Vagina (tissue), 2 donors: ENCODE measurements at regions not wholly inside any gene's neighbourhood (a gene's known extent, or its start where the extent isn't known, plus 50 kb on each side); places are given as distances from the start of the nearest gene placed in this dataset.

Experiments used
- DNase-seq, 2 donors: peaks; one replicate each; pipeline ENCODE4 v3.0.0-alpha.2; 2017; ENCODE audit errors: extremely low spot score in 2 of 2
- H3K27ac ChIP-seq: fragments of 200-600 bp; sonication (generic); one replicate; pipeline ENCODE4 v1.5.1; 2019
- H3K27me3 ChIP-seq: fragments of 200-600 bp; sonication (generic); one replicate; pipeline ENCODE4 v1.5.1; 2019
- H3K36me3 ChIP-seq, 2 donors: fragments of 200-600 bp; sonication (generic); one replicate each; pipeline ENCODE4 v1.5.1; 2017 to 2019
- H3K4me1 ChIP-seq: fragments of 200-600 bp; sonication (generic); one replicate; pipeline ENCODE4 v1.5.1; 2019
- H3K4me3 ChIP-seq, 2 donors: fragments of 200-600 bp; sonication (generic); 1 replicate in 1 of 2; 2 replicates in 1 of 2; pipeline ENCODE4 v1.5.1; 2016 to 2019
- H3K9me3 ChIP-seq: fragments of 200-600 bp; sonication (generic); one replicate; pipeline ENCODE4 v1.5.1; 2019
- CTCF ChIP-seq, 3 experiments: fragments of 450-650 bp in 2 of 3; fragments of 200-600 bp in 1 of 3; sonication (generic) in 1 of 3; IDR thresholded peaks; one replicate each; pipeline ENCODE4 v1.5.1; 2017 to 2019; ENCODE audit warnings: antibody characterized with exemption in 3 of 3, mild to moderate bottlenecking in 2 of 3, moderate library complexity in 2 of 3
- POLR2A ChIP-seq, 2 donors: fragments of 450-650 bp; IDR thresholded peaks; one replicate each; pipeline ENCODE4 v1.6.1; 2017; ENCODE audit warnings: antibody characterized with exemption in 2 of 2, mild to moderate bottlenecking in 2 of 2, moderate library complexity in 2 of 2
- POLR2AphosphoS5 ChIP-seq, 2 donors: sonication (generic); formaldehyde crosslinking; IDR thresholded peaks; one replicate each; pipeline ENCODE4 v1.9.0; 2017; ENCODE audit warnings: antibody characterized with exemption in 2 of 2, mild to moderate bottlenecking in 2 of 2, low read depth in 1 of 2; ENCODE audit not compliant: insufficient read depth in 1 of 2
- intact Hi-C: fragments of 100-400 bp; cut with DNase I; formaldehyde crosslinking; loops from one replicate; pipeline ENCODE4 v1.15.1; 2023

GRCh38 chr3:83189634-83190033 is 1428.2 kb upstream of the GBE1 start:
- H3K9me3 ChIP-seq: no peaks in the 10 kb centered on the region
- H3K27me3 ChIP-seq: no peaks in the 10 kb centered on the region

GRCh38 chr3:83169473-83169872 is 1408.0 kb upstream of the GBE1 start:
- TF ChIP-seq POLR2A (IDR thresholded peaks at IDR 0.05) (no peak), CTCF (IDR thresholded peaks at IDR 0.05) (no peak), POLR2AphosphoS5 (IDR thresholded peaks at IDR 0.05; ENCODE audit: insufficient read depth in 1 of 2, low read depth in 1 of 2) (no peak)
- DNase-seq: no peak
- Histone ChIP-seq H3K4me1 (no peaks in the 10 kb centered on the region), H3K9me3 (no peaks in the 10 kb centered on the region), H3K27me3 (no peaks in the 10 kb centered on the region), H3K27ac (no peak overlapping the region), H3K36me3 (no peaks in the 10 kb centered on the region), H3K4me3 (no peak overlapping the region)
- intact Hi-C loops: no loop called here

More at GRCh38 chr3:83189634-83190033, 1428.2 kb upstream of the GBE1 start:
- H3K4me3 ChIP-seq: no peak overlapping the region
- TF ChIP-seq POLR2AphosphoS5 (IDR thresholded peaks at IDR 0.05; ENCODE audit: insufficient read depth in 1 of 2, low read depth in 1 of 2) (no peak), CTCF (IDR thresholded peaks at IDR 0.05) (no peak), POLR2A (IDR thresholded peaks at IDR 0.05) (no peak)
- H3K4me1 ChIP-seq: no peaks in the 10 kb centered on the region
- intact Hi-C loops: no loop called here
- H3K36me3 ChIP-seq: no peaks in the 10 kb centered on the region
- no peak for DNase-seq
- H3K27ac ChIP-seq: no peak overlapping the region

GRCh38 chr3:83150896-83151295 is 1389.5 kb upstream of the GBE1 start:
- H3K27me3 ChIP-seq: no peaks in the 10 kb centered on the region
- DNase-seq: no peak
- intact Hi-C loops: no loop called here
- no peaks in the 10 kb centered on the region for H3K36me3 ChIP-seq
- no peaks in the 10 kb centered on the region for H3K9me3 ChIP-seq
- H3K4me1 ChIP-seq: no peaks in the 10 kb centered on the region
- no peak overlapping the region for H3K4me3 ChIP-seq
- no peak for TF ChIP-seq POLR2AphosphoS5 (IDR thresholded peaks at IDR 0.05; ENCODE audit: insufficient read depth in 1 of 2, low read depth in 1 of 2)
- TF ChIP-seq POLR2A (IDR thresholded peaks at IDR 0.05): no peak
- TF ChIP-seq CTCF (IDR thresholded peaks at IDR 0.05): no peak
- no peak overlapping the region for H3K27ac ChIP-seq

GRCh38 chr3:83140983-83141382 is 1379.5 kb upstream of the GBE1 start:
- Histone ChIP-seq H3K36me3 (no peaks in the 10 kb centered on the region), H3K9me3 (no peaks in the 10 kb centered on the region), H3K4me1 (no peaks in the 10 kb centered on the region), H3K4me3 (no peak overlapping the region), H3K27ac (no peak overlapping the region), H3K27me3 (no peaks in the 10 kb centered on the region)
- intact Hi-C loops: no loop called here
- DNase-seq: no peak
- TF ChIP-seq POLR2AphosphoS5 (IDR thresholded peaks at IDR 0.05; ENCODE audit: insufficient read depth in 1 of 2, low read depth in 1 of 2): no peak
- TF ChIP-seq CTCF (IDR thresholded peaks at IDR 0.05): no peak
- no peak for TF ChIP-seq POLR2A (IDR thresholded peaks at IDR 0.05)

- Histone ChIP-seq H3K27ac (no peak overlapping the region), H3K4me3 (no peak overlapping the region), H3K4me1 (no peaks in the 10 kb centered on the region), H3K36me3 (no peaks in the 10 kb centered on the region), H3K9me3 (no peaks in the 10 kb centered on the region), H3K27me3 (no peaks in the 10 kb centered on the region)
- TF ChIP-seq CTCF (IDR thresholded peaks at IDR 0.05) (no peak), POLR2A (IDR thresholded peaks at IDR 0.05) (no peak), POLR2AphosphoS5 (IDR thresholded peaks at IDR 0.05; ENCODE audit: insufficient read depth in 1 of 2, low read depth in 1 of 2) (no peak)
- intact Hi-C loops: no loop called here
- DNase-seq: no peak
These were observed 1369.8 kb upstream of the GBE1 start for GRCh38 chr3:83131236-83131635.
